Endothelial cell of umbilical vein (primary cell): ENCODE measurements at regions not wholly inside any gene's neighbourhood (a gene's known extent, or its start where the extent isn't known, plus 50 kb on each side); places are given as distances from the start of the nearest gene placed in this dataset.

ENCODE experiments used
- BruUV-seq: library from RNA; stranded (reverse); fragments of 400-500 nt; replicated peaks from 2 replicates; lab custom pipeline; 2021; lab: Mats Ljungman, UMichigan
- CTCF ChIA-PET: fragments of 300-600, 350-600 bp; sonication (Branson Sonifier 250); formaldehyde crosslinking; loops from one replicate; lab custom pipeline; 2021; ENCODE audit warnings: antibody characterized with exemption, inconsistent platforms; lab: Charles Lee
- POLR2A ChIA-PET: fragments of 300-600, 350-600 bp; sonication (Branson Sonifier 250); formaldehyde crosslinking; loops from one replicate; lab custom pipeline; 2021; ENCODE audit warnings: antibody characterized with exemption, inconsistent platforms; lab: Charles Lee
- DNase-seq: peaks from one replicate; pipeline ENCODE4 v3.0.0-alpha.2; 2011; ENCODE audit warnings: low read depth, low spot score
- FAIRE-seq: peaks from 2 replicates; lab custom pipeline; 2011; peaks lifted over from hg19 to GRCh38; lab: Jason Lieb, UNC
- H2AFZ ChIP-seq: 2 replicates; pipeline ENCODE4 v1.6.0; 2012; ENCODE audit warnings: low read depth, low read length, control low read depth, inconsistent platforms
- H3K27ac ChIP-seq: 2 replicates; pipeline ENCODE4 v1.5.1; 2011; ENCODE audit warnings: low read depth, mild to moderate bottlenecking, control low read depth, low read length, moderate library complexity; ENCODE audit not compliant: insufficient read depth
- H3K27me3 ChIP-seq, 2 experiments: 2 replicates each; pipeline versions ENCODE4 v1.6.0 to v1.6.1; 2011; ENCODE audit warnings: low read length in 2 of 2, mixed read lengths in 1 of 2; ENCODE audit not compliant: control insufficient read depth in 2 of 2, insufficient read depth in 2 of 2
- H3K36me3 ChIP-seq, 2 experiments: 2 replicates in 1 of 2; 3 replicates in 1 of 2; pipeline ENCODE4 v1.5.1; 2011; ENCODE audit warnings: low read length in 2 of 2, mild to moderate bottlenecking in 1 of 2, moderate library complexity in 1 of 2; ENCODE audit not compliant: control insufficient read depth in 2 of 2, insufficient read depth in 2 of 2; ENCODE audit errors: extremely low read depth in 1 of 2
- H3K4me1 ChIP-seq: 3 replicates; pipeline ENCODE4 v1.5.1; 2011; ENCODE audit warnings: mild to moderate bottlenecking, low read length; ENCODE audit not compliant: control insufficient read depth, insufficient read depth; ENCODE audit errors: extremely low read depth
- H3K4me2 ChIP-seq: 2 replicates; pipeline ENCODE4 v1.6.1; 2011; ENCODE audit warnings: low read length, control low read depth, mixed read lengths; ENCODE audit not compliant: insufficient read depth
- H3K4me3 ChIP-seq, 3 experiments: fragments of 200-600 bp in 1 of 3; sonication (generic), shearing (Covaris generic) in 1 of 3; replicated peaks in 1 of 3; 2 replicates each; pipeline ENCODE4 v1.5.1; 2011 to 2016; ENCODE audit warnings: control low read depth in 3 of 3, low read length in 3 of 3, mild to moderate bottlenecking in 2 of 3, inconsistent platforms in 1 of 3, low read depth in 1 of 3, moderate library complexity in 1 of 3; ENCODE audit not compliant: insufficient read depth in 1 of 3
- H3K79me2 ChIP-seq: 2 replicates; pipeline ENCODE4 v1.6.0; 2012; ENCODE audit warnings: low read length, inconsistent platforms; ENCODE audit not compliant: control insufficient read depth, insufficient read depth
- H3K9ac ChIP-seq: replicated peaks from 2 replicates; pipeline ENCODE3; 2011; ENCODE audit warnings: low read length, control low read depth; ENCODE audit not compliant: insufficient read depth; ENCODE audit errors: extremely low read depth
- H3K9me1 ChIP-seq: replicated peaks from 3 replicates; pipeline ENCODE4 v1.6.0; 2011; ENCODE audit warnings: mild to moderate bottlenecking, low read length; ENCODE audit not compliant: control insufficient read depth, insufficient read depth; ENCODE audit errors: extremely low read depth
- H3K9me3 ChIP-seq: replicated peaks from 2 replicates; pipeline ENCODE4 v1.5.1; 2012; ENCODE audit warnings: low read length, inconsistent platforms; ENCODE audit not compliant: control insufficient read depth, insufficient read depth
- H4K20me1 ChIP-seq: replicated peaks from 2 replicates; pipeline ENCODE3; 2011; ENCODE audit warnings: mild to moderate bottlenecking, low read length; ENCODE audit not compliant: control insufficient read depth, insufficient read depth; ENCODE audit errors: extremely low read depth
- EZH2 ChIP-seq: IDR thresholded peaks from 2 replicates; pipeline ENCODE4 v1.6.1; 2012; ENCODE audit warnings: borderline replicate concordance, low read depth, mild to moderate bottlenecking, moderate library complexity, low read length, inconsistent platforms; ENCODE audit not compliant: severe bottlenecking
- FOS ChIP-seq: IDR thresholded peaks from 2 replicates; pipeline ENCODE4 v1.6.1; 2011; ENCODE audit warnings: mild to moderate bottlenecking, low read length, moderate library complexity, borderline replicate concordance; ENCODE audit not compliant: insufficient read depth
- GATA2 ChIP-seq: IDR thresholded peaks from 2 replicates; pipeline ENCODE4 v1.7.0; 2011; ENCODE audit warnings: low read depth, mild to moderate bottlenecking, moderate library complexity, mixed read lengths, low read length; ENCODE audit not compliant: insufficient read length, insufficient read depth
- JUN ChIP-seq: IDR thresholded peaks from 2 replicates; pipeline ENCODE4 v1.6.1; 2011; ENCODE audit warnings: borderline replicate concordance, low read depth; ENCODE audit not compliant: insufficient read length, insufficient read depth
- MAX ChIP-seq: IDR thresholded peaks from 2 replicates; pipeline ENCODE4 v1.6.1; 2011; ENCODE audit not compliant: insufficient read depth, insufficient read length
- MYC ChIP-seq: IDR thresholded peaks from one replicate; pipeline ENCODE4 v1.6.1; 2011; ENCODE audit warnings: mild to moderate bottlenecking, low read depth, low read length
- POLR2A ChIP-seq: IDR thresholded peaks from 2 replicates; pipeline ENCODE4 v1.6.1; 2012; ENCODE audit warnings: low read depth, mild to moderate bottlenecking, control low read depth, low read length
- POLR2AphosphoS5 ChIP-seq: IDR thresholded peaks from 2 replicates; pipeline ENCODE4 v1.6.1; 2012; ENCODE audit warnings: low read depth, mild to moderate bottlenecking, control low read depth, low read length, moderate library complexity; ENCODE audit not compliant: insufficient read depth
- dilution Hi-C: fragments of 300-500 bp; cut with MboI; formaldehyde crosslinking; loops from one replicate; pipeline ENCODE4 v1.15.0; 2019; ENCODE audit warnings: low sequenced_read_pairs; ENCODE audit not compliant: extremely low pct_ligation_motif_present
- intact Hi-C: fragments of 100-400 bp; cut with micrococcal nuclease; formaldehyde crosslinking; loops from one replicate; pipeline ENCODE4 v1.10.0; 2022
- TF ChIP-seq, protein P1 (sequence below), 2 donors: IDR thresholded peaks; 1 replicate in 1 of 2; 2 replicates in 1 of 2; pipeline ENCODE4 v1.5.1; 2011; ENCODE audit warnings: low read length in 2 of 2, mild to moderate bottlenecking in 2 of 2, moderate library complexity in 2 of 2, control low read depth in 1 of 2, inconsistent platforms in 1 of 2, low read depth in 1 of 2; ENCODE audit not compliant: insufficient read depth in 1 of 2; ENCODE audit errors: extremely low read depth in 1 of 2

DNA sequence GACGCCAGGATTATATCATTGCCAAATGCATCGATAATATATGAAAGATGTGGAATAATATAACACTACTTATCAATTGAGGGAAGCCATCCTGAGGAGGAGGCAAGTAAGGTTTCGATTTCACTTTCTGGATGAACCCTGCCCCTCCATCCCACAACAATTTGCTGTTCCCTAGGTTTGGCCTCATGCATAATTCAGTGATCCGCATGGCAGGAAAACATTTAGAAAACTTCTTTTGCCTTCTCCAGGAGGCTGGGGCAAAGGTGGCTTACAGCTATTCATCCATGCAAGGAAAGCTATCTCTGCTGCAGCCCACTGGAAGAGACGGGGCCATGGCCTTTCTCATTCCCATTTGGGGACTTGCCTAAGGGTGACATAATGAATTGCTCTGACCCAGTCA lies 489.4 kb upstream of the CADM1 start:
- H3K79me2 ChIP-seq = no peaks in the 10 kb centered on the region
- no peak overlapping the region for H3K9ac ChIP-seq
- intact Hi-C loops (no loop called here), dilution Hi-C loops (no loop called here)
- DNase-seq (no peak), FAIRE-seq (no peak)
- no TSS peak for BruUV-seq
- peaks cover 5% of the 10 kb centered on the region for H3K9me3 ChIP-seq
- H3K4me1 ChIP-seq = no peaks in the 10 kb centered on the region
- POLR2A ChIA-PET = no interaction called here
- TF ChIP-seq JUN (no peak), EZH2 (no peak), MAX (no peak), FOS (no peak), POLR2A (no peak), MYC (no peak), GATA2 (no peak), POLR2AphosphoS5 (no peak)
- TF ChIP-seq, protein P1, sequence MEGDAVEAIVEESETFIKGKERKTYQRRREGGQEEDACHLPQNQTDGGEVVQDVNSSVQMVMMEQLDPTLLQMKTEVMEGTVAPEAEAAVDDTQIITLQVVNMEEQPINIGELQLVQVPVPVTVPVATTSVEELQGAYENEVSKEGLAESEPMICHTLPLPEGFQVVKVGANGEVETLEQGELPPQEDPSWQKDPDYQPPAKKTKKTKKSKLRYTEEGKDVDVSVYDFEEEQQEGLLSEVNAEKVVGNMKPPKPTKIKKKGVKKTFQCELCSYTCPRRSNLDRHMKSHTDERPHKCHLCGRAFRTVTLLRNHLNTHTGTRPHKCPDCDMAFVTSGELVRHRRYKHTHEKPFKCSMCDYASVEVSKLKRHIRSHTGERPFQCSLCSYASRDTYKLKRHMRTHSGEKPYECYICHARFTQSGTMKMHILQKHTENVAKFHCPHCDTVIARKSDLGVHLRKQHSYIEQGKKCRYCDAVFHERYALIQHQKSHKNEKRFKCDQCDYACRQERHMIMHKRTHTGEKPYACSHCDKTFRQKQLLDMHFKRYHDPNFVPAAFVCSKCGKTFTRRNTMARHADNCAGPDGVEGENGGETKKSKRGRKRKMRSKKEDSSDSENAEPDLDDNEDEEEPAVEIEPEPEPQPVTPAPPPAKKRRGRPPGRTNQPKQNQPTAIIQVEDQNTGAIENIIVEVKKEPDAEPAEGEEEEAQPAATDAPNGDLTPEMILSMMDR (IDR thresholded peaks at IDR 0.05; ENCODE audit: extremely low read depth in 1 of 2, insufficient read depth in 1 of 2, low read depth in 1 of 2, low read length in 2 of 2) = no peak
- H3K27ac ChIP-seq = no peak overlapping the region
- H2AFZ ChIP-seq = no peak overlapping the region
- no peak overlapping the region for H3K4me3 ChIP-seq
- CTCF ChIA-PET = no interaction called here
- H4K20me1 ChIP-seq = no peaks in the 10 kb centered on the region
- no peak overlapping the region for H3K4me2 ChIP-seq
- H3K36me3 ChIP-seq = no peaks in the 10 kb centered on the region
- no peaks in the 10 kb centered on the region for H3K27me3 ChIP-seq
- H3K9me1 ChIP-seq = no peaks in the 10 kb centered on the region
